Esophagus squamous epithelium (tissue), 5 donors: ENCODE measurements at regions not wholly inside any gene's neighbourhood (a gene's known extent, or its start where the extent isn't known, plus 50 kb on each side); places are given as distances from the start of the nearest gene placed in this dataset.

ENCODE experiments used
- DNase-seq: peaks from one replicate; lab custom pipeline; 2025; lab: John Stamatoyannopoulos, UW
- H3K27ac ChIP-seq, 4 donors: fragments of 200-600 bp; sonication (generic); one replicate each; pipeline ENCODE4 v1.5.1; 2016 to 2019; ENCODE audit warnings: mild to moderate bottlenecking in 1 of 4
- H3K27me3 ChIP-seq, 4 donors: fragments of 200-600 bp; sonication (generic); 1 replicate in 3 of 4; 2 replicates in 1 of 4; pipeline versions ENCODE4 v1.5.1 to v1.6.0; 2017 to 2021; ENCODE audit warnings: antibody characterized with exemption in 1 of 4
- H3K36me3 ChIP-seq, 3 donors: fragments of 200-600 bp; sonication (generic); one replicate each; pipeline ENCODE4 v1.5.1; 2016 to 2019
- H3K4me1 ChIP-seq, 3 donors: fragments of 200-600 bp; sonication (generic); one replicate each; pipeline ENCODE4 v1.5.1; 2017 to 2019
- H3K4me3 ChIP-seq, 4 donors: fragments of 200-600 bp; sonication (generic); 1 replicate in 3 of 4; 2 replicates in 1 of 4; pipeline ENCODE4 v1.5.1; 2016 to 2019; ENCODE audit warnings: mild to moderate bottlenecking in 2 of 4, moderate library complexity in 1 of 4
- H3K9me3 ChIP-seq, 3 donors: fragments of 200-600 bp; sonication (generic); one replicate each; pipeline ENCODE4 v1.5.1; 2016 to 2019
- POLR2A ChIP-seq, 4 donors: fragments of 450-650 bp; IDR thresholded peaks; one replicate each; pipeline ENCODE4 v1.6.1; 2017; ENCODE audit warnings: antibody characterized with exemption in 4 of 4, mild to moderate bottlenecking in 4 of 4, moderate library complexity in 3 of 4
- WGBS, 2 donors: methylation state at CpG; one replicate each; pipeline ENCODE4 v1.1.5; 2018; 5-methylcytosine and 5-hydroxymethylcytosine counted together
- intact Hi-C: fragments of 100-400 bp; cut with DNase I; formaldehyde crosslinking; loops from one replicate; pipeline ENCODE4 v1.15.0; 2022
- TF ChIP-seq, protein P1 (sequence below), 6 experiments: fragments of 450-650 bp in 4 of 6; fragments of 200-600 bp in 2 of 6; sonication (generic) in 2 of 6; IDR thresholded peaks; one replicate each; pipeline ENCODE4 v1.5.1; 2016 to 2019; ENCODE audit warnings: antibody characterized with exemption in 6 of 6, mild to moderate bottlenecking in 4 of 6, moderate library complexity in 4 of 6
- donor health status: DM: yes; HTN: yes; CAD: no.

DNA sequence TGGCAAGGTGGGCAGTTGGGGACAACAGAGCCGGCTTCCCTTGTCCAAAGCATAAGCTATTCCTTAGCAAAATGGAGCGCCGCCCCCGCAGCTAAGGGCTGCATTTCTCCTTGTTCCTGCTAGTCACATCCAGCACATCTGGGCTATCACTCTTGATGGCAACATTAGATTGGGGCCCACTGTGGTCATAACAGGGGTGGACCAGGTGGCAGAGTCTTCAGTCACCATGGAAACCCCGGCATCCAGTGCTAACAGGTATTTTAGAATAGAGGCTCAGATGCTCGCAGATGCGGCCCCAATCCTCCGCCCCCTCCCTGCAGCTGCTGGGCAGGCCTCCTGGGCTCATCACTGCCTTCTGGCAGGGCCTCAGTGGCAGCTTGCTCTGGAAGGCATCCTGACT is 125.9 kb downstream of the GPCPD1 start:
- DNase-seq: no peak
- Histone ChIP-seq H3K4me1 (no peaks in the 10 kb centered on the region), H3K4me3 (no peak overlapping the region), H3K9me3 (no peaks in the 10 kb centered on the region), H3K27ac (no peak overlapping the region), H3K36me3 (no peaks in the 10 kb centered on the region), H3K27me3 (peaks cover 0 to 6% (median 0%) of the 10 kb centered on the region in 4 donors)
- no peak for TF ChIP-seq POLR2A (IDR thresholded peaks at IDR 0.05)
- 71 to 73% methylated on average over 5 to 7 of the region's 8 CpGs for WGBS, 2 donors
- intact Hi-C loops: no loop called here

DNA sequence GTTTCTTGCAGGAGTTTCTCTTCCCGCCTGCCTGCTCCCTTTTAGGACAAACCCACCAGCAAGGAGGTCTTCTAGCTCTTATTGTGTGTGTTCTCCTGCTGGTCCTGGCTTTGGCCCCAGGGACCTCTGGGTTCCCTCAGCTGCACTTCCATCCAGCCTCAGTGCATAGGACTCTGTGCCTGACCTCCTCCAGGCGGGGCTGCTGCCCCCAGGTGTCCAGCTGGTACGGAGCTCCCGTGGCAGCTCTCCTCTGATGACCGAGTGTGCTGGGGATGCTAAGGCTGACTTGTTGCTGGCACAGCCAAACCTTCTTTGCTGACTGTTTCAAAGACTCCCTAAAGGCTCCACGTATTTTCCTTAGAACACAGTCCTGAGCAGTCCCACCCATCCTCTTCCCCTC is 126.5 kb downstream of the GPCPD1 start:
- no peak for TF ChIP-seq POLR2A (IDR thresholded peaks at IDR 0.05)
- TF ChIP-seq, protein P1, sequence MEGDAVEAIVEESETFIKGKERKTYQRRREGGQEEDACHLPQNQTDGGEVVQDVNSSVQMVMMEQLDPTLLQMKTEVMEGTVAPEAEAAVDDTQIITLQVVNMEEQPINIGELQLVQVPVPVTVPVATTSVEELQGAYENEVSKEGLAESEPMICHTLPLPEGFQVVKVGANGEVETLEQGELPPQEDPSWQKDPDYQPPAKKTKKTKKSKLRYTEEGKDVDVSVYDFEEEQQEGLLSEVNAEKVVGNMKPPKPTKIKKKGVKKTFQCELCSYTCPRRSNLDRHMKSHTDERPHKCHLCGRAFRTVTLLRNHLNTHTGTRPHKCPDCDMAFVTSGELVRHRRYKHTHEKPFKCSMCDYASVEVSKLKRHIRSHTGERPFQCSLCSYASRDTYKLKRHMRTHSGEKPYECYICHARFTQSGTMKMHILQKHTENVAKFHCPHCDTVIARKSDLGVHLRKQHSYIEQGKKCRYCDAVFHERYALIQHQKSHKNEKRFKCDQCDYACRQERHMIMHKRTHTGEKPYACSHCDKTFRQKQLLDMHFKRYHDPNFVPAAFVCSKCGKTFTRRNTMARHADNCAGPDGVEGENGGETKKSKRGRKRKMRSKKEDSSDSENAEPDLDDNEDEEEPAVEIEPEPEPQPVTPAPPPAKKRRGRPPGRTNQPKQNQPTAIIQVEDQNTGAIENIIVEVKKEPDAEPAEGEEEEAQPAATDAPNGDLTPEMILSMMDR (IDR thresholded peaks at IDR 0.05): no peak
- Histone ChIP-seq H3K4me3 (no peak overlapping the region), H3K27ac (no peak overlapping the region), H3K27me3 (peaks cover 0 to 6% (median 0%) of the 10 kb centered on the region in 4 donors), H3K4me1 (no peaks in the 10 kb centered on the region), H3K36me3 (no peaks in the 10 kb centered on the region), H3K9me3 (no peaks in the 10 kb centered on the region)
- 47 to 52% methylated on average over 2 to 4 of the region's 6 CpGs for WGBS, 2 donors
- DNase-seq: no peak
- intact Hi-C loops: no loop called here

DNA sequence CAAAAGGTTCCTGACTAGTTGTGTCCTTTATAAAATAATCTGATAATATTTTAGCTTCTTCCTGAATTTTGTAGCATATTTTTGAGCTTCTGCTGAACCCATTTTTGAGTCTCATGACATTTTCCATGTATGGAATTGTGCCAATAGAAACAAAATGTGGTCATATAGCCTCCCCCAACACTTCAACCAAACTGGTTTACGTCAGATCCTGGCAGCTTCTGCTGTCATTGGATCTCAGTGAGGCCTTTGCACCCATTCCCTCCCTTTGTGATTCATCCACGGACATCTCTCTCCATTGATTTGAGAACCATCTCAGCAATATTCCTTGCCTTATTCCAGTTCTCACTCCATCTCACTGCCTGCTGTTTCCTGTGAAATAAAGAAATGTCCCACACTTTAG is 128.0 kb downstream of the GPCPD1 start:
- DNase-seq: no peak
- intact Hi-C loops: no loop called here

DNA sequence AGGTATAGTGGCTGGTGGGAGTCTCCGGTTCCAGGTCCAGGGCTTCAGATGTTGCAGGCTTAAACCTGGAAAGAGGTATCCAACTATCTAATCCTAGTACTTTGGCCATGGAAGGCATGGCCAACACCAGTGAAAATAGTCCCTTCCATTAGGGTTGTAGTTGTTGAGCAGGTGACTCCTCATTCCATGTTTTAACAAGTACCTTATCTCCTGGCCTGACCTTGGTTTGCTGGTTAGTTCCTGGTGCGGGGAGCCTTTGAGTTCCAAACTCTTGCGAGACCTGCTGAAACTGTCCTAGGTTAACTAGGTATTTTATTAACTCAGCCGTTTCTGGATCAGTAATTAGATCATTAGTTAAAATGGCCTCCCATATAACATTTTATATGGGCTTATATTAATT is 128.9 kb downstream of the GPCPD1 start:
- no peak for TF ChIP-seq POLR2A (IDR thresholded peaks at IDR 0.05)
- TF ChIP-seq, protein P1 (IDR thresholded peaks at IDR 0.05): no peak
- 84 to 85% methylated on average over 4 of the region's 4 CpGs for WGBS, 2 donors
- H3K4me1 ChIP-seq: no peaks in the 10 kb centered on the region
- intact Hi-C loops: no loop called here
- H3K4me3 ChIP-seq: no peak overlapping the region
- H3K27me3 ChIP-seq: peaks cover 0 to 6% (median 0%) of the 10 kb centered on the region in 4 donors
- DNase-seq: no peak
- H3K9me3 ChIP-seq: no peaks in the 10 kb centered on the region
- H3K36me3 ChIP-seq: no peaks in the 10 kb centered on the region
- H3K27ac ChIP-seq: no peak overlapping the region

More for the DNA sequence above, 128.0 kb downstream of the GPCPD1 start:
- Histone ChIP-seq H3K4me1 (no peaks in the 10 kb centered on the region), H3K9me3 (no peaks in the 10 kb centered on the region), H3K36me3 (no peaks in the 10 kb centered on the region), H3K4me3 (no peak overlapping the region), H3K27me3 (peaks cover 0 to 6% (median 0%) of the 10 kb centered on the region in 4 donors), H3K27ac (no peak overlapping the region)
- no peak for TF ChIP-seq POLR2A (IDR thresholded peaks at IDR 0.05)
- TF ChIP-seq, protein P1 (IDR thresholded peaks at IDR 0.05): no peak
- 41 to 49% methylated on average over 2 of the region's 2 CpGs for WGBS, 2 donors

DNA sequence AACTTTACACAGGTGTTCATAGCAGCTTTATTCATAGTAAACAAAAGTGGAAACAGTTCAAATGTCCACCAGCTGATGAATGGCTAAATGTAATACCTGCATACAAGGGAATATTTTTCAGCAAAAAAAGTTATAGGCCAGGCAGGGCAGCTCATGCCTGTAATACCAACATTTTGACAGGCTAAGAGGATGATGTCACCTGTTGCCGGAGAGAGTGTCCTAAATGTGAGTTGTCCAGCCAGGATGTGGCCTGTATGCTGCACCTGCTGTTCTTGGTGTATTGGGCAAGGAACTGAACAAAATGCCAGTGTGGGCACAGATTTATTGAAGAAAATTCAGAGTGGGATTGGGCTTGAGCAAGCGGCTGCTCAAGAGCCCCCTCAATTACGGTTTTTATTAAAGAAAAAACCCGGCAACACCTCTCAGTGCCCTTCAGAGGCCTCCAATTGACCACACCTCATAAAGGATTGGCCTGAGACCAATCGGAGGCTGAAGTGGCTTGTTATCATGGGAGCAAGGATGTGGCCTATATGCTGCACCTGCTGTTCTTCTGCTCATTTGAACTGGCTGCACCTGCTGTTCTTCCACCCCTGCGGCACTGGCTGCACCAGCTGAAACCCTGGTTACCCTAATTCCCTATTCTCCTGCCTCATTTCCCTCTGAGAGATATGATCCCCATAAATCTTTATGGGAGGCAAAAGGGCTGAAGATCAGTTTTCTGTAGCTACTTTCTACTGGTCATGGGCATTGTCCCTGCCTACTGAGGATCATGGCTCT is 129.8 kb downstream of the GPCPD1 start:
- DNase-seq: no peak
- no peak overlapping the region for H3K4me3 ChIP-seq
- intact Hi-C loops: no loop called here
- H3K4me1 ChIP-seq: no peaks in the 10 kb centered on the region
- TF ChIP-seq POLR2A (IDR thresholded peaks at IDR 0.05): no peak
- TF ChIP-seq, protein P1 (IDR thresholded peaks at IDR 0.05): no peak
- 81 to 85% methylated on average over 6 of the region's 6 CpGs for WGBS, 2 donors
- no peak overlapping the region for H3K27ac ChIP-seq
- peaks cover 0 to 6% (median 0%) of the 10 kb centered on the region in 4 donors for H3K27me3 ChIP-seq
- H3K9me3 ChIP-seq: no peaks in the 10 kb centered on the region
- H3K36me3 ChIP-seq: no peaks in the 10 kb centered on the region
